Astrocyte (in vitro differentiated cells and primary cell): ENCODE measurements at regions not wholly inside any gene's neighbourhood (a gene's known extent, or its start where the extent isn't known, plus 50 kb on each side); places are given as distances from the start of the nearest gene placed in this dataset.

Experiments
- DNase-seq: peaks from one replicate; pipeline ENCODE4 v3.0.0-alpha.2; 2010; ENCODE audit warnings: low read depth
- FAIRE-seq: peaks from 2 replicates; lab custom pipeline; 2011; peaks lifted over from hg19 to GRCh38; lab: Jason Lieb, UNC
- H2AFZ ChIP-seq: 2 replicates; pipeline ENCODE4 v1.6.0; 2012; ENCODE audit warnings: low read depth, low read length, inconsistent platforms
- H3K27ac ChIP-seq: 2 replicates; pipeline ENCODE4 v1.5.1; 2011; ENCODE audit warnings: low read depth, low read length, inconsistent platforms
- H3K27me3 ChIP-seq: 2 replicates; pipeline ENCODE4 v1.6.0; 2011; ENCODE audit warnings: low read length, inconsistent platforms; ENCODE audit not compliant: insufficient read depth
- H3K36me3 ChIP-seq: 2 replicates; pipeline ENCODE4 v1.5.1; 2011; ENCODE audit warnings: low read length, inconsistent platforms; ENCODE audit not compliant: insufficient read depth
- H3K4me1 ChIP-seq: 2 replicates; pipeline ENCODE4 v1.5.1; 2011; ENCODE audit warnings: low read length, inconsistent platforms; ENCODE audit not compliant: insufficient read depth
- H3K4me2 ChIP-seq: 2 replicates; pipeline ENCODE4 v1.6.0; 2012; ENCODE audit warnings: low read length, inconsistent platforms
- H3K4me3 ChIP-seq: 2 replicates; pipeline ENCODE4 v1.5.1; 2011; ENCODE audit warnings: low read depth, mild to moderate bottlenecking, low read length, inconsistent platforms; ENCODE audit not compliant: insufficient read depth
- H3K79me2 ChIP-seq: 2 replicates; pipeline ENCODE4 v1.6.0; 2012; ENCODE audit warnings: mild to moderate bottlenecking, low read length, inconsistent platforms; ENCODE audit not compliant: insufficient read depth
- H3K9ac ChIP-seq: 2 replicates; pipeline ENCODE4 v1.6.0; 2012; ENCODE audit warnings: mild to moderate bottlenecking, low read length, inconsistent platforms
- H3K9me3 ChIP-seq: 2 replicates; pipeline ENCODE4 v1.5.1; 2012; ENCODE audit warnings: low read depth, mild to moderate bottlenecking, low read length, inconsistent platforms; ENCODE audit not compliant: insufficient read depth
- H4K20me1 ChIP-seq: 2 replicates; pipeline ENCODE4 v1.6.0; 2012; ENCODE audit warnings: low read length, inconsistent platforms; ENCODE audit not compliant: insufficient read depth
- H3K27ac Mint-ChIP-seq: one replicate; pipeline ENCODE4 v1.8.0; 2021; ENCODE audit warnings: mild to moderate bottlenecking, mixed read lengths; ENCODE audit not compliant: unreplicated experiment
- H3K27me3 Mint-ChIP-seq: one replicate; pipeline ENCODE4 v1.8.0; 2021; ENCODE audit warnings: low read depth, mixed read lengths; ENCODE audit not compliant: unreplicated experiment
- H3K36me3 Mint-ChIP-seq: one replicate; pipeline ENCODE4 v1.8.0; 2021; ENCODE audit warnings: low read depth, mixed read lengths; ENCODE audit not compliant: unreplicated experiment
- H3K4me1 Mint-ChIP-seq: one replicate; pipeline ENCODE4 v1.8.0; 2021; ENCODE audit warnings: low read depth, mixed read lengths; ENCODE audit not compliant: unreplicated experiment
- H3K4me3 Mint-ChIP-seq: one replicate; pipeline ENCODE4 v1.8.0; 2021; ENCODE audit warnings: mild to moderate bottlenecking, moderate library complexity, mixed read lengths; ENCODE audit not compliant: unreplicated experiment
- H3K9me3 Mint-ChIP-seq: one replicate; pipeline ENCODE4 v1.8.0; 2021; ENCODE audit warnings: mild to moderate bottlenecking, mixed read lengths; ENCODE audit not compliant: unreplicated experiment
- EZH2 ChIP-seq: IDR thresholded peaks from 2 replicates; pipeline ENCODE4 v1.6.1; 2012; ENCODE audit warnings: mild to moderate bottlenecking, low read length, inconsistent platforms; ENCODE audit not compliant: insufficient read depth
- TF ChIP-seq, protein P1 (sequence below): IDR thresholded peaks from 2 replicates; pipeline ENCODE4 v1.5.1; 2011; ENCODE audit warnings: low read depth, mild to moderate bottlenecking, inconsistent platforms, low read length, moderate library complexity; ENCODE audit not compliant: insufficient read depth

DNA sequence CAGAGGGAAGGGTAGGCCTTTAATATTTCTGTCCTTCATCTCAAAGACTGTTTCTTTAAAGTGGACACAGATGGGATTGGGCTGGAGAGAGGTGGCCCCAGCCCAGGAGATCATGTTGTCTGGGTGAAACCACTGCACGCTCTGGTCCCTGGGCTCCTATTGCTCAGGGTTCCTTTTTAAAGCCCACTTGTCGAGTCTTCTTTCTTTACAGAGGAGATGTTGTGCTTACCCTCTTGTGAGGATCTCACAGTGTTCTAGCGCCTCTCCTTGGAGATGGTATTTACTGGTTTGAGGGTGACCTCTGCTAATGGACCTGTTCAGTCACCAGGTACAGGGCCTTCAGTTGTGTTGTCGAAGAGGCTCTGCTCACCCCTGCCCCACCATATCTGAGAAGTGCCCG is 128.4 kb downstream of the TM9SF2 start:
- no peaks in the 10 kb centered on the region for H3K79me2 ChIP-seq
- Mint-ChIP-seq H3K36me3 (no peaks in the 10 kb centered on the region), H3K27me3 (no peaks in the 10 kb centered on the region), H3K4me3 (no peak overlapping the region), H3K4me1 (peaks cover 15% of the 10 kb centered on the region), H3K27ac (no peak overlapping the region), H3K9me3 (peaks cover 4% of the 10 kb centered on the region)
- no peak overlapping the region for H2AFZ ChIP-seq
- H3K27ac ChIP-seq, result no peak overlapping the region
- H3K9ac ChIP-seq, result no peak overlapping the region
- H3K4me3 ChIP-seq, result no peak overlapping the region
- H3K9me3 ChIP-seq, result no peaks in the 10 kb centered on the region
- no peak for DNase-seq
- H3K4me1 ChIP-seq, result no peaks in the 10 kb centered on the region
- H4K20me1 ChIP-seq, result no peaks in the 10 kb centered on the region
- FAIRE-seq, result no peak
- TF ChIP-seq EZH2, result no peak
- TF ChIP-seq, protein P1, sequence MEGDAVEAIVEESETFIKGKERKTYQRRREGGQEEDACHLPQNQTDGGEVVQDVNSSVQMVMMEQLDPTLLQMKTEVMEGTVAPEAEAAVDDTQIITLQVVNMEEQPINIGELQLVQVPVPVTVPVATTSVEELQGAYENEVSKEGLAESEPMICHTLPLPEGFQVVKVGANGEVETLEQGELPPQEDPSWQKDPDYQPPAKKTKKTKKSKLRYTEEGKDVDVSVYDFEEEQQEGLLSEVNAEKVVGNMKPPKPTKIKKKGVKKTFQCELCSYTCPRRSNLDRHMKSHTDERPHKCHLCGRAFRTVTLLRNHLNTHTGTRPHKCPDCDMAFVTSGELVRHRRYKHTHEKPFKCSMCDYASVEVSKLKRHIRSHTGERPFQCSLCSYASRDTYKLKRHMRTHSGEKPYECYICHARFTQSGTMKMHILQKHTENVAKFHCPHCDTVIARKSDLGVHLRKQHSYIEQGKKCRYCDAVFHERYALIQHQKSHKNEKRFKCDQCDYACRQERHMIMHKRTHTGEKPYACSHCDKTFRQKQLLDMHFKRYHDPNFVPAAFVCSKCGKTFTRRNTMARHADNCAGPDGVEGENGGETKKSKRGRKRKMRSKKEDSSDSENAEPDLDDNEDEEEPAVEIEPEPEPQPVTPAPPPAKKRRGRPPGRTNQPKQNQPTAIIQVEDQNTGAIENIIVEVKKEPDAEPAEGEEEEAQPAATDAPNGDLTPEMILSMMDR, result no peak
- H3K4me2 ChIP-seq, result no peak overlapping the region
- no peaks in the 10 kb centered on the region for H3K36me3 ChIP-seq
- H3K27me3 ChIP-seq, result no peaks in the 10 kb centered on the region

DNA sequence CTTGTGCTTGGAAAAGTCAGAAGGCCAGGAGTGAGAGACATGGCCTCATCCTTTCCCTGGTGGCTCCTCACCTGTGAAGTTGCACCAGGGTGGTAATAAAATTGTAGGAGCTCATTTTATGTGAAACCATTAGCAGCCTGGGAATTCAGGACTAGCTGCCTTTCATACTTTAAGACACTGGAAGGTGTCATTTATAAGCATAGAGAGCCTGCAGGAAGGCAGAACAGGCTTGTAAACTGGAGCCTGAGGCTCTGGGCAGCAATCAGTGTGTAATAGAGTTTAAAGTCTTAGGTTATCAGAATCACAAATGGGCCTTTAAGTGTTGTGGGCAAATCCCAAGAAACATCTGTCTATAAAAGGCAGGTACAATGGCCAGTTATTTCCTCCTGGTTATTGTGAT is 127.2 kb downstream of the TM9SF2 start:
- Mint-ChIP-seq H3K27me3 (peaks cover 2% of the 10 kb centered on the region), H3K36me3 (no peaks in the 10 kb centered on the region), H3K27ac (no peak overlapping the region), H3K4me3 (no peak overlapping the region), H3K9me3 (peaks cover 4% of the 10 kb centered on the region), H3K4me1 (peaks cover 15% of the 10 kb centered on the region)
- Histone ChIP-seq H3K4me3 (no peak overlapping the region), H3K36me3 (no peaks in the 10 kb centered on the region), H3K9me3 (no peaks in the 10 kb centered on the region), H2AFZ (no peak overlapping the region), H4K20me1 (no peaks in the 10 kb centered on the region), H3K9ac (no peak overlapping the region), H3K79me2 (no peaks in the 10 kb centered on the region), H3K27me3 (no peaks in the 10 kb centered on the region), H3K27ac (no peak overlapping the region), H3K4me1 (no peaks in the 10 kb centered on the region), H3K4me2 (no peak overlapping the region)
- DNase-seq (no peak), FAIRE-seq (no peak)
- TF ChIP-seq, protein P1, result no peak
- no peak for TF ChIP-seq EZH2

DNA sequence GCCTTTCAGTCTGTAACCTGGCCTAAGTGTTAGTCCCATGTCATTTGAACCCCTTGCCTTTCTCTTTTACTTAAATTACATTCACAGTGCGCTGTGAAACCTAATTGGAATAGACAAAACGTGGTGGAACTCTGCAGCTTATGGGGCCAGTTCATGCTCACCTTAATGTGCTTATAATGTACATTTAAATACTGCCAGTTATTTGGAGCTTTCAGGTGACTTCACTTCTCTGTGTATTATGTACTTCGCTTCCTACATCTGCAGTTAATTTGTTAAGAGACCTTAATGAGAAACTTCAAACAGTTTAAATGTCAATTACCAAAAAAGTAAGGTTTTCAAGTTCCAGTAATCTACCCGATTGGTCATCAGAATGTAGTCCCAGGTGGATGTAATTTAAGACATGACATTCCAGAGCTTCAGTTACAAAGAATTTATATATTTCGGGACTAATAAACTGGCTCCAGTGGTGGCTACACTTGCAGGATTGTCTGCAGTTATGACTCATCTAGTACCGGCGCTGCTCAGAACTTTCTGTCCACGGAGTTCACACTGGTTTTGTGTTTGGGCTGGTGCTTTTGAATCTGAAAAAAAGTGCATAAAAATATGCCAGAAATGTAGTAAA is 125.3 kb downstream of the TM9SF2 start:
- no peaks in the 10 kb centered on the region for H3K27me3 ChIP-seq
- TF ChIP-seq, protein P1, result no peak
- TF ChIP-seq EZH2, result no peak
- Mint-ChIP-seq H3K4me1 (peaks cover 15% of the 10 kb centered on the region), H3K36me3 (no peaks in the 10 kb centered on the region), H3K9me3 (no peaks in the 10 kb centered on the region), H3K4me3 (peak overlapping the region; percentile 29), H3K27me3 (peaks cover 7% of the 10 kb centered on the region), H3K27ac (no peak overlapping the region)
- no peak overlapping the region for H2AFZ ChIP-seq
- H3K36me3 ChIP-seq, result no peaks in the 10 kb centered on the region
- H3K9me3 ChIP-seq, result no peaks in the 10 kb centered on the region
- H3K4me1 ChIP-seq, result no peaks in the 10 kb centered on the region
- H3K4me3 ChIP-seq, result no peak overlapping the region
- H3K4me2 ChIP-seq, result peak overlapping the region; percentile 10
- no peak overlapping the region for H3K9ac ChIP-seq
- DNase-seq, result peak; percentile 56
- no peaks in the 10 kb centered on the region for H4K20me1 ChIP-seq
- H3K27ac ChIP-seq, result no peak overlapping the region
- H3K79me2 ChIP-seq, result no peaks in the 10 kb centered on the region
- FAIRE-seq, result no peak
